Stimulated activated CD4-positive, alpha-beta T cell treated with anti-CD3 and anti-CD28 coated beads, Interleukin-12 subunit alpha, Interleukin-12 subunit beta, amount 100 ng/mL, for 48 hours (primary cell): ENCODE measurements at regions not wholly inside any gene's neighbourhood (a gene's known extent, or its start where the extent isn't known, plus 50 kb on each side); places are given as distances from the start of the nearest gene placed in this dataset.
"Not testable (repeated sequence)": the region's sequence is repeated elsewhere in the genome, so short reads cannot be mapped to it uniquely, and the experiment has no call there.

ENCODE experiments used
- DNase-seq, 3 donors: peaks; one replicate each; pipeline ENCODE4 v3.0.0-alpha.2; 2020; ENCODE audit warnings: low read depth in 2 of 3, low spot score in 1 of 3

DNA sequence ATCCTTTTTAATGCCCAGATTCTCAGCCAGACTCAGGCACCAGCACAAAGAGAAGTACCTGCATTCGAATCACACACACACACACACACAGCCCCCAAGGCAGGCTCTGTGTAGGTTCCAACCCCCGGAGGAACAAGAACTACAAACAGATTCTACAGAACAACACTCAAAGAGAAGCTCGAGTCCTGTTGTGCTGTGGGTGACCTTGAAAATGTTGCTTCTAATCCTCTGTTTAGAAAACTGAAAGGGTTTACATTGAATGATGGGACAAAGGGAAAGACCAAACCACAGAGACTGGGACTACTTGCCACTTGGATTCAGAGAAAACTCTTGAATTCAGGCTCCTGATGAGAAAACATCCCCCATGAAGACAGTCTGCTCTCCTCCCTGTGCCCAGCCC lies 568.8 kb upstream of the C16orf82 start:
- DNase-seq: no peak

DNA sequence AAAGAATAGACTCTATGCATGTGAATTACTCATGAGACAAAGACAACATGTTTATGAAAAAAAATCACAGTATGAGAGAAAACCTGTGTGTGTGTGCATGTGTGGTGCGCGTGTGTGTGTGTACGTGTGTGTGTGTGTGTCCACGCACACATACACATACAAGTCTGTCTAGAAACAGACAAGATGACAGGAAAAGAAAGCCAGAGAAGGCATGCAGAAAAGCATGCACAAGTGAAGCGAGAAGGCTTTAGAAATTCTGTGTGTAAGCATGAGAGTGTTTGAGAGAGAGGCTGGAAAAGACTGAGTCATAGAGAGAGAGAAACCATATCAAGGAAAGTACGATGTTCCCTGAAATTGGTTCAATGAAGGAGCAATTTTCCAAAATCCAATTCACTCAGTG lies 566.4 kb upstream of the C16orf82 start:
- DNase-seq: no peak

DNA sequence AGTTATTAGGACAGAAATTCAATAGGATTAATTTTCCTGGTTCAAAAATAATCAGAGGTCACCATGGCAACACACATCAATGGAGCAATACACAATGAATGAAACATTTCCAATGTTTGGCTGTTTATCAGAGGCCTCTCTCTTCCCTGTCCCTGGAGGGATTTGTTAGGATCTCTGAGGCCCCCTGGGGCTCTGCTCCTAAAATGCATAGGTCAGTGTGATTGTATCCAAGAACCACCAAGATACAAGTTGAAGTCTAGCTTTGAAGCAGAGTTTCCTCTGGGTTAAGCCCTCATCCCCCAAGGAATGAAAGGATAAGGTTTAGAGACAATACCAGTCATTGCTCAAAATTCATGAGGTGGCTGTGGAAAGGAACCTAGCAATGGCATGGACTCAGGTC lies 561.2 kb upstream of the C16orf82 start:
- DNase-seq: no peak

DNA sequence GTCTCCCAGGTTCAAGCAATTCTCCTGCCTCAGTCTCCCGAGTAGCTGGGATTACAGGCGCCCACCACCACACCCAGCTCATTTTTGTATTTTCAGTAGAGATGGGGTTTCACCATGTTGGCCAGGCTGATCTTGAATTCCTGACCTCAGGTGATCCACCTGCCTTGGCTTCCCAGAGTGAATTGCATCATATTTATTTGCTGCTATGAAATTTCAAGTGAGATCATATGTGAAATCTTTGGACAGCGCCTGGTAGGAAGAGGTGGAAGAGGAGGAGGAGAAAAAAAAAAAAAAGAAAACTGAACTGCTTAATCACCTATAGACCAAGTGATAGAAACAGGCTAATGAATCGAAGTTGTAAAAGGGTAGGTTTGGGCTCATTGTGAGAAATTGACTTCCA lies 557.8 kb upstream of the C16orf82 start:
- DNase-seq: not testable (repeated sequence)

DNA sequence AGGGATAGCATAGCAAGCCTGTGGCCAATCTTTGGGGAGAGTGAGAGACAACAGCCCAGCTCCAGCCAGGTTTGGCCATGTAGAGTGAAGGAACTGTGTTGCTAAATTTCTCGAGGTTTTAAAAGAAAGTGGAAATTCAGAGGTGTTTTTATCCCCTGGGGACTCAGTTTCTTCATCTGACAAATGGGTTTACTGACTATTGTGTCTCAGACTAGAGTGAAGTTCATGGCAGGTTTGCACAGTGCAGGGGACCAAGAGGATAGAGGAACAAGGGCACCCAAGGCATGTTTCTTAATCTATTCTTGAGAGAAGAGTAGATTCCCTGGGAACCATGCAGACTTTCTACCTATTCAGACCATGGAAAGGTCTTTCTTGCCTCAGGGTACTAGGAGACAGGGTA lies 555.8 kb upstream of the C16orf82 start:
- DNase-seq: no peak

DNA sequence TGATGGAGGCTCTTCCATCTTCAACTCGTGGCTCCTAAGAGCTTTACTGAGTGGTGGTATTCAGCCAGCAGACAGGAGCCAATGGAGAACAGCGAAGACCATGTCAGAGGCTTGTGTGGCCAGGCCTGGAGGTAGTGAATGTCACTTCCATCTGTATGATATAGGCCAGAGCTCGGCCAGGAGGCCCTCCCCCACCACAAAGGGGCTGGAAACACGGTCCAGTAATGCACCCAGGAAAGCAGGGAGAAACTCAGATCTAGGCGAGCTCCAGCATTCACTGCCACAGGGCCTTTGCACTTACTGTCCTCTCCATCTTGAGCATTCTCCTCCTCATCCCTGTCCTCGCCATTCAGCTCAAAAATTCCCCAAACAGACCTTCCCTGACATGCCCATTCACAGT lies 555.3 kb upstream of the C16orf82 start:
- no peak for DNase-seq

DNA sequence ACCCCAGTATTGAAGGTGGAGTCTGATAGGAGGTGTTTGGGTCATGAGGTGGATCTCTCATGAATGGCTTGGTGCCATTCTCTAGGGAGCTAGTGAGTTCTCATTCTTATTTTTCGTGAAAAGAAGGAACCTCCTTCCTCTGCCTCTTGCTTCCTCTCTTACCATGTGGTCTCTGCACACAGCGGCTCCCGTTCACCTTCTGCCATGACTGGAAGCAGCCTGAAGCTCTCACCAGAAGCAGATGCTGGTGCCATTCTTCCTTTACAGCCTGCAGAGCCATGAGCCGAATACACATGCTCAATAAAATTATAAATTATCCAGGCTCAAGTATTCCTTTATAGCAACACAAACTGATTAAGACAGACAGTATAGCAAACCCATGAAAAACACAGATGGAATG lies 545.1 kb upstream of the C16orf82 start:
- DNase-seq: no peak

DNA sequence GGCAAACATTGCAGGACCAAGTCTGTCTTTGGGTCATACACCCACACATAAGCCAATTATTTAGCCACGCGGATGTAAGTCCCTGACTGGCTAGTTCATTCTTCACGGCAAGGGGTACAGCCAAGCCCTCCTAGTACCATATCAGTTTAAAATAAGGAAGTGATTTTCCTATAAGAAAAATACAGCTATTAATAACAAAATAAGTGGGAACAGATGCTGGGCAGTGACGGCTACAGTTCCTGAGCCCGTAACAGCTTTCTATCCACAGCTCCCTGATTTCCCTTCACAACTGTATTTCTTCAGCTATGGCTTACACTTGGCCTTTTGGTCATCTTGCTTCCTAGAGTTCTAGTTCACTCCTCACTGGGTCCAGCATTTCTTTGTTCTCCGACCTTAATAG lies 542.4 kb upstream of the C16orf82 start:
- no peak for DNase-seq

DNA sequence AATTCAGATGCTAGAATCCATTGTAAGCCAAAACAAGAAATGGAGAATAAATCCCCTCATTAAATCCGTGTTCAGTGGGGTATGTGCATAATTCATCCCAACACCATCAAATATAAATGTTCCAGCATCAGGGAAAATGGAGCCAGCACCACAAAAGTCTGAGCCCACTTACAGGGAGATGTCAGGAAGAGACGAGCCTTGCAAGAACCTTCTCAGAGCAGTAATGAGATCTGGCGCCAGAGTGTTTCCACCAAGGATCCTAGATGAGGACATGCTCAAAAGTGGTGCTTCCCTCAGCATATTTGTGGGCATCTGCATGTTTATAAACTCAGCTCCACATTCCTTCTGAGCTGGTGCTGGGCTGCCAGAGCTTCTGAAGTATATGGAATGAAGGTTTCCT lies 541.9 kb upstream of the C16orf82 start:
- no peak for DNase-seq

DNA sequence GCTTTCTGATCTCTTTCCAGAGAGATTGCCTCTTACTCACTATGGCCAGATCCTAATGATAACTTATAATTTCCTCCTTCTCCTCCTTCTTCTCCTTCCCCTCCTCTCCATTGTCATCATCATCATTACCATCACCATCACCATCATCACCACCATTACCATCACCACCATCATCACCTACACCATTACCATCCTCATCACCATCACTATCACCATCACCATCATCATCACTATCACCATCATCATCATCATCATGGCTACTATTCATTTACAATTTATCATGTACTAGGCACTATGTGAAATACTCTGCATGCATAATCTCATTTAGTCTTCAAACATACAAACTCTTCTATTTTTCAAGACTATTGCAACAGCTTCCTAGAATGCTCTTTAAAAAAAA lies 540.9 kb upstream of the C16orf82 start:
- DNase-seq: no peak

DNA sequence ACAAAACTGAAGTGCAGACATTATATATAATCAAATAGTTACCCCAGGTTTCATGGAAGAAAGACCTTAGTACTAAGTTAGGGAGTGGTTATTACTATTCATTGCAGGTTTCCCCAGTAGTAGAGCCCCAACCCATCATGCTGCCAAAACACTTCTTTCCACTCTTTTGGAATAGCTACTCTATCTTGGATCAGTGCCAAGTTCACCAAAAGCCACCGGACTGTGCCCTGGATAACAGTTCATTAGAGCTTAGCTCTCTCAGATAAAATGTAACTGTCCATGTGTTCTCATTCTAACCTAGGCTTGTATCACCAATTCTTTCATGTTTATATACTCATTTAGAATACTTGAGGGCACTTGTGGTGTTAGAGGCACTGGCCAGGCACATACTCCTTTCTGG lies 540.1 kb upstream of the C16orf82 start:
- no peak for DNase-seq

DNA sequence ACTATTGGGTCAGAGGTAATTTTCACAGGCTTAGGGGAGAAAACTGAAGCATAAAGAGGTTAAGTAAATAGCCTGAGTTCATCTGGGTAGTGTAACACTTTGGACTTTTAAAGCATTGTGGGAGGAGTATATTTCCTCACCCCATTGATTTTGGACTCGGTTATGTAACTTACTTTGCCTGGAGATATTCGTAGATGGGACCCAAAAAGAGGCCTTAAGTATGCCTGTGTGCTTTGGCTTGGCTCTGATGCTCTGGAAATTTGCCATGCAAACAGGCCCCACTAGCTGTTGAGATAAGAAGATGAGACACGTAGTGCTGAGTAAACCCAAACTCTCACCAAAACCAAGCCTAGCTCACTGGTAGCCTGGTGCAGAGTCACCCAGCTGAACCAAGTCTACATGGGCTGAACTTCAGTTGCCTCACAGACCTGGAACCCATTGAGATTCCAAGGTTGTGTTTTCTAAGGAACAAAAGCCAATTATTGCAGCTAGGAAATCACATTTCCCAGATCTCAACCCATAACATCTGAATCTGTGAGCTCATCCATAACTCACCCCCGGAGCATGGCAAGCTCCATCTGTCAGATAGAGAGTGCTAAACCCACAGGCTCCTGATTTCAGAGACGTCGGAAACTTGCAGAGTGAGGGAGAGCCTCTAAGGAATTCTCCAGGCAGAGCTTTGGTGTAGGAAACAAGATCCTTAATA lies 536.0 kb upstream of the C16orf82 start:
- DNase-seq: no peak

DNA sequence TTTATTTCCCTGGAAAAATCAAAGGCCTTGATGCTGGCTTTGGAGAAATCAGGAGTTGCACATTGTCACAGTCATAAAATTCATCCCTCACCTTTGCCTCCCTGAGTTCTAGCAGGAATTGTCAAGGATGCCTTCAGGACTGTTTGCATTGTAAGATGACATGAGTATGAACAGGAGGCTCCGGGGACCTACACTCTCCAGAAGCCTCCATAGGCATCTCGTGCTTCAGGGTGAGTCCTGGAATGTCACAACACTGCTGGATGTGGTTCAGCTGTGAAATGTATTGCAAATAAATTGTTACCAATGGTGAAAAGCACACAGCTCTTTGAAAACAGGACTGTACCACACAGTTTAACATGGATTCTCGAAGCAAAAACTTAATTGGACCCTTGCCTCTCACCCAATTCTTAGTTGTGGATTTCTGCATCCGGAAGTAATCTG lies 535.4 kb upstream of the C16orf82 start:
- DNase-seq: no peak

DNA sequence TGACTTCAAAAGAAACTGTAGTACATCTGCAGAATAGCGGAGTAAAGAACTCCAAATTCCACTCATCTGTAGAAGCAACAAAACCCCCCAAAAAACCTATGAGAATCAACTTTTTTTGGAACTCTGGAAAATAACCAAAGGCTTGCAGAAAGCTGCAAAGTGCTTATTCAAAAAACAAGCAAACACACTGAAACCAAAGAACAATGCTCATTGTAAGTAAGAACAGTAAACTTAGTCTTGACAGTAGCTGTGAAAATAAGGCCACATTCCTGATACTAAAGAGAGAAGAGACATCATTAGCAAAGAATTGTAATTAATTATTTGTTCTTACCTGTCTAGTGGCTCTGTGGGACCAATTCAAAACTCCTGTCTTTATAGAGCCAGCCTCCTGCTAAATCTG lies 534.3 kb upstream of the C16orf82 start:
- no peak for DNase-seq

DNA sequence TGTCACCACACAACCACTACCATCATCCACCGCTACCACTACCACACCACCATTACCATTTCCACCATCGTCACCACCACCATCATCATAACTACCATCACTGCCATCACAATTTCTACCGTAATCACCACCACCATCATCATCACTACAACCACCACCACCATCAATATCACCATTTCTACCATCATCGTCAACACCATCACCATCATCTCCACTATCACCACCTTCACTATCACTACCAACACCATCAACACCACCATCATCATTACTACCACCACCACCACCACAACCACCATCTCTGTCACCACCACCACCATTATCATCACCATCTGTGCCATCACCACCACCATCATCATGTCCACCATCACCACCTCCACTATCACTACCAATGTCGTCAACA lies 524.5 kb upstream of the C16orf82 start:
- DNase-seq: no peak

DNA sequence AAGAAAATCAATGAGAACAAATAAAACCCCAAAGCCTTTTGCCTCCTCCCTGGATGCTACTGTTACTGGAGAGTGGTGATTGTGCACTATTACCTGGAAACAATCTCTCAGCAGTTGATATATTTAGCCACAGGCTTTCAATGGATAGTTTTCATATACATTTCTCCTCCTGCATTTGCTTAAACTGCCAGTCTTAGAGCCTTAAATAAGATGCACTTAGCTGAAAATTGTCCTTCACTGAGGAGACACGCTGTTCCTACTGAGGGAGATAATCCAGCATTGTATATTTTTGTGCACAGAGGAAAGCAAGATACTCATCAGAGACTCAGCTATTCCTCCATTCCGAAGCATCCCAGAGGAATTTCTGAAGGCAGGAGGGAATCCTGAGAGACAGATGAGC lies 520.2 kb upstream of the C16orf82 start:
- no peak for DNase-seq

DNA sequence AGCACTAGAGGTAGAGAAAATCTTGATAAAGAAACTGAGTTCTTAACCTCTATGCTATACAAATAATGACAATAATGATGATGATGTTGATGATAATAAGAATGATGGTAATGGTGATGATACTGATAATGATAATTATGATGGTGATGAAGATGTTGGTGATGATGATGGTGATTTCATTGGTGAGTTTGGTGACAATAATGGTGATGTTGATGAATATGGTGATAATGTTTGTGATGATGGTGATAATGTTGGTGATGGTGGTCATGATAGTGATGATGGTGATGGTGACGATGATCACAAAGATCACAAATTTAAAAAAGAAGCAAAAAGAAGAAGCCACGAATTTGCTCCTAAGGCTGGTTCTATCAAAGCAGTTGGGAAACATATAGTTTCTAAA lies 519.0 kb upstream of the C16orf82 start:
- no peak for DNase-seq

DNA sequence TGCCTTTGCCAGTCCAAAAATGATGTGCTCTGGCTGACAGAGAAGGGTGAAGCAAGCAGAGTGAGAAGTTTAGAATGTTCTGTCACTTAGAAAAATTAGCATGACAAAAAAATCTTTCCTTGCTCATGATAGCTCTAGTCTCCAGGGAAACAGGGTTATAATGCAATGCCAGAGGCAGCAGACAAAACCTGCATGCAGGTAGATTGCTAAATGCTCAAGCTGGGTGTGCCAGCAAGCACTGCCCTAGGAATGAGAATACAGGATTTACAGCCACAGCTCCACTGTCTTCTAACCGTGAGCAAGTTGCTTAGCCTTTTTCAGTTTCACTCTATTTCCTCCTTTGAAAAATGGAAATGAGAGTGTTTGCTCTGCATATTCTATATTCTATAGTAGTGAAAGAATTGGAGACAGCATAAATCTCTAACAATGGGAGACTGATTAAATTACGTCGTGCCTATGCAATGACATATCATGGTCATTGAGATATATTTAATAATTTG lies 516.6 kb upstream of the C16orf82 start:
- DNase-seq: no peak

DNA sequence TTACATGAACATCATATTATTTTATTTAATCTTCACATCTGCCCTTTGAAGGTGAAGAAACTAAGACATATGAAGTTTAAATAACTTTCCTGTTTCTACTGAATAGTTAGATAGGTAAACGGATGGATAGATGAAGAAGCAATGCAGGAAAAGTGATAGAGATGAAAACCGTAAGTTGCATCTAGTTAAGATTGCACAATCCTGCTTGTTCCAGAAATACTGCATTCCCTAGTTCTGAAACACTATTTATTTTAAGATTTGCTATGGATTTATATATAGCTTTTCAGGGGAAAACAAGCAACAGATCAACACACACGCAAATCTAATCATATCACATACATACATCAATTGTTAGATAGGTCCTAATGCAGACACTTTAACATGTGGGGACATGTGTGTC lies 512.7 kb upstream of the C16orf82 start:
- DNase-seq: no peak

DNA sequence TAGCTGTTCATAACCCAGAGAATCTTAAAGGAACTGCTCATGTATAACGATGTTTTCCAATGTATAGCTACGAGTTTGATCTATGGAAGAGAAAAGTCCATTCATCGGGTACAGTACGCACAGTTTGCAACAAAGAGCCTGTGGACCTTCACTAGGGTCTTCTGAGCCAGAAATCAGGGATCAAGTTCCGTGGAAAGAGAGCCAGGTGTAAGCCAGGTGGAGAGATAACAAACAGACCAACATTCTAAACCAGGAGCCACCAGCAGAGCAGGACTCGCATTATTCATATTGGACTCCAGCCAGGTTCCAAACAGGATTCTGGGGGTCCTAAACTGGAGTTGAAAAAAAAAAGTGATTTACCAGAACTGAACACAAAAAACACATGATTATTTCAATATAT lies 505.4 kb upstream of the C16orf82 start:
- no peak for DNase-seq

DNA sequence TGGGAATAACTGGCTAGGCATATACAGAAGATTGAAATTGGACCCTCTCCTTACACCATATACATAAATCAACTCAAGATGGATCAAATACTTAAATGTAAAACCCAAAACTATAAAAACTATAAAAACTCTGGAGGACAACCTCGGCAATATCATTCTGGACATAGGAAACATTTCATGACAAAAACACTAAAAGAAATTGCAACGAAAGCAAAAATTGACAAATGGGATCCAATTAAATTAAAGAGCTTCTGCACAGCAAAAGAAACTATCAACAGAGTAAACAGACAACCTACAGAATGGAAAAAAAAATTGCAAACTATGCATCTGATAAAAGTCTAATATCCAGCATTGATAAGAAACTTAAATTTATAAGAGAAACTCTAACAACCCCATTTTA lies 503.7 kb upstream of the C16orf82 start:
- no peak for DNase-seq

DNA sequence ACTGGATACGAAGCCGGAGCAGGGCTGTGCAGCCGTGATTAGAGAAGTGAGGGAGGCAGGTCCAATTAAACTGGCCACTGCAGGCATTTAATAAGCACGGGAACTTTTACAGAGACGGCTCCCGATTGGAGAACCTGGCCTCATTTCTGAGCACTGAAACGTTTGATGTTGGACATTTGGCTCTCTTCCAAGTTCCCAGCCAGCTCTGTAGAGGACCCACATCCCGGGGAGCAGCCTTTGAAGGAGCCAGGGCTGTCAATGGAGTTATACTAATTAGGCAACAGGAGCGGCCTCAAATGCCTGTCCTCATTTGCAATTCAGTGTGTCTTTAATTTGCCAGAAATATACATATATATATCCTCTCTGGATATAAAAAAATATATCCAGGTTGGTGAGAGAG lies 499.4 kb upstream of the C16orf82 start:
- no peak for DNase-seq

DNA sequence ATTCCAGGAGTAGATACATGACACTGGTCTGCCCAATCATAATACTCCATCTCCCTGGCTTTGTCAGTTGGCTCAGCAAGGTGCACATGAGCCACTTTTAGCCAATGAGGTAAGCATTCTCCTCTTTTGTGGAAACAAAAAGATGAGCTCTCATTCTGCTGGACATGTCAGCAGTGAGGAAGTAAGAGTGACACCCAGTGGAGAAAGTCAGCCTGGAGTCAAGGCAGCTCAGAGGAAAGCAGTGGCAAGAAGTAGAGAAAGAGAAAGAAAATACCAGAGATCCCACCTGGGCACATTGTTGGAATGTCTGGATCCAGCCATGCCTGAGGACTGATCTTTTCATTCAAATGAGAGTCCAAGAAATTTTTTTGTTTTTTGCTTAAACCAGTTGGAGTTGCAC lies 496.9 kb upstream of the C16orf82 start:
- no peak for DNase-seq

DNA sequence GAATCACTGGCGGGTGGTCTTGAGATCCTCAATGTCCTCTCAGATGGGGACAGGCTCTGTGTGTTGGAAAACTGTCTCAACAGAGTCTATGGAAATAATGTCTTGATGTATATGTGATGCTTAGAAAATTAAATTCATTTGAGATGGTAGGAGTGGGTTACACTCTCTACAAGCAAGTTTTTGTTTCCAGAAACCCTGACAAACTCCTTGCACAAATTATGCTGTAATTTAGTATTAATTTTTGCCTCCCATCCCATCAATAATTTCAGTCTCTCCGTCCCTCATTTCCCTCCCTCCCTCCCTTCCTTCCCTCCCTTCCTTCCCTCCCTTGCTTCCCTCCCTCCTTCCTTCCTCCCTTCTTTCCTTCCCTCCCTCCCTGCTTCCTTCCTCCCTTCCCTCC lies 488.0 kb upstream of the C16orf82 start:
- DNase-seq: no peak
